Stimulated activated CD4-positive, alpha-beta T cell treated with anti-CD3 and anti-CD28 coated beads, Interleukin-4, amount 100 ng/mL, for 4 hours (primary cell): ENCODE measurements at regions not wholly inside any gene's neighbourhood (a gene's known extent, or its start where the extent isn't known, plus 50 kb on each side); places are given as distances from the start of the nearest gene placed in this dataset.
"Not testable (repeated sequence)": the region's sequence is repeated elsewhere in the genome, so short reads cannot be mapped to it uniquely, and the experiment has no call there.

Experiments used
- DNase-seq, 2 experiments: peaks; one replicate each; pipeline ENCODE4 v3.0.0-alpha.2; 2020

DNA sequence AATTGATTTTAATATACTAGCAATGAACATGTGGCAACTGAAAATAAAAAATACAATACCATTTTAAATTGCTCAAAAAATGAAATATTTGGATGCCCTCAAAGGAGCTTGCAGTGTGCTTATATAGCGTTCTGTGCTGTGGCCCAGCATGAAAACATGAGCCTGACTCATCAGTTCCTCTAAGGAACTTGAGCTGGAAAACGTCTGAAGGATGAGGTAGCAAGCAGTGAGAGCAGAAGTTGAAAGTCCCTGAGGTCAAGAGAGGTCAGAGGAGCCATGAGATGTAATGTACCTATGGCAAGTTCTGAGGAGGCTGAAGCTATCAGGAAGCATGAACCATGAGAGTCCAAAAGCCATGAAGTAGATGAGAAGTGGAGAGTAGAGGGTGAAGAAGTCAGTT lies 59.7 kb downstream of the HMGB3 start:
- no peak for DNase-seq

- not testable (repeated sequence) for DNase-seq
Measured at GRCh38 chrX:151066373-151066772, 83.2 kb downstream of the HMGB3 start.

DNA sequence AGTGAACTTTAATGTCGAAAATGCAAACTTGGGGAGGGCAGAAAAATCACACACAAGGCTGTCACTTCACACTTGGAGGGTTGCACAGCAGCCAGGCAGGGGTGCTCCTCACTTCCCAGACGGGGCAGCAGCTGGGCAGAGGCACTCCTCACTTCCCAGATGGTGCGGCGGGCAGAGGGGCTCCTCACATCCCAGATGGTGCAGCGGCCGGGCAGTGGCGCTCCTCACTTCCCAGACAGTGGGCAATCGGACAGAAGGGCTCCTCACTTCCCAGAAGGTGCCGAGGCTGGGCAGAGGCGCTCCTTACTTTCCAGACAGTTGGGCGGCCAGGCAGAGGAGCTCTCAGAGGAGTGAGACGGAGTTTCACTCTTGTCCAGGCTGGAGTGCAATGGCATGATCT lies 90.6 kb downstream of the HMGB3 start:
- DNase-seq: no peak

DNA sequence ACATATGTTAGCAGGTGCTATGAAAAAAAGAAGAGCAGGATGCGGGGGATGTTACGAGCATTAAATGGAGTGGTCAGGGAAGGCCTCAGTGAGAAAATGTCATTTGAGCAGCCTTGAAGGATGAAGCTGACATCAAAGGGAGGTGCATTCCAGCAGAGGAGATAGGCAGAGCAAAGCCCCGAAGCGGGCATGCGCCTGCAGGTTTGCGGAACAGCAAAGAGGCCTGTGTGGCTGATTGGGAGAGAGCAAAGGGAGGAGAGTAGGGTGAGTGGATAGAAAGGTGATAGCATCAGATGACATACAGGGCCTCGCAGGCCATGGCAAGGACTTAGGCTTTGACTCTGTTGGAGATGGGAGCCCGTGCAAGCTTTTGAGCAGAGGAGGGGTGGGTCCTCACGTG lies 95.4 kb upstream of the GPR50 start:
- no peak for DNase-seq

DNA sequence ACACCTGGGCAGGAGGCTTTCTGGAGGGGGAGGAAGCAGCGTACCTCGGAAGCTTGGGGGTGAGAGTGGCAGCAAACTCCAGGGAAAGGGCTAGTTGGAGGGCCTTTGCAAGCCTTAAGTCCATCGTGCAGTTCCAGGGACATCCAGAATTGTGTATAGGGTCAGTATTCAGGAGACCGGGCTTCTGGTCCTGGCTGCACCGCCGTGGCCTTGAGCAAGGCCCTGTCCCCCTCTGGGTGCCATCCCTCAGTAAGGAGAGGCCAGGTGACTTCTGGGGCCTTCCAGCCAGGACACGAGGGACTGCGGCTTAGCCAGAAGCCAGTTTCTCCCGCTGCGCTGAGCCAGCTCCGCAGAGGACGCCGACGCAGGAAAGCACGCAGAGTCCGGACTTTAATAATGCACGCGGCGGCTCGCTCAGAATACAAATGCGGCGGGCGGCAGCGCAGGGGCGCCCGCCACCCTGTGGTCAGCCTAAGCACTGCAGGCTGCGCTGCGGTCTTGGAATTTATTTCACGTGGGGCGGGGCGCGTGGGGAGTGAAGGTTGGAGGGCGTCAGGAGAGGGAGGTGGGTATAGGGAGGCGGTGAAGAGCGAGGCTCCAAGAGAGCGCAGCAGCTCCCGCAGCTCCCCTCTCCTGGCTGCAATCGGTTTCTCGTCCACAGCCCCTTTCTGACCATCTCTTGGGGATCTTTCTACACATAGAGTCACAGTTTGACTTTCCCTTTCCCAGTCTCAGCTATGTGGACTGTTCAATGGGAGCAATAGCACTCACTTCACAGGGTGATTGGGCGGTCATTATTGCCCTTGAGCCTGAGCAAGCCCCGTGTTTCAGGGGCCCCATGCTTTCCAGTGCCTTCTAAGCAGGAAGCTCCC lies 94.1 kb upstream of the GPR50 start:
- DNase-seq: peak; percentile 35 to 60

DNA sequence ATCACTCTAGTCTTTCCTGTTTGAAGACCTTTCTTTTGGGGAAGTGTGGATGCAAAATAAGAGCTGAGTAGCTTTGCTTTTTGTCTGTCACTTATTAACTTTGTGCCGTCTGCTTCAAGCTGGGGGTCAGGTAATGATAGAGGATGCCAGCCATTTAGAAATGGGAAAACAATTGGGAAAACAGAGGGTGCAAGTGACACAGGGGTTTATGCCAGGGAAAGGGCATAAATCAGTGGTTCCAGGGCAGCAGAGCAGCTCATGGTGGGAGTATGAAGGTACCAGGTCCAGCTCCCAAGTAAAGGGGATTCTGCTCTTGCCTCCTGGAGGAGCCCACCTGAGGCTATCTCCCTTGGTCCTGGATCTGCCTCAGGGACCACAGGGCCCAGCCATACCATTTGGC lies 91.9 kb upstream of the GPR50 start:
- no peak for DNase-seq

GRCh38 chrX:151085207-151085606 lies 91.2 kb upstream of the GPR50 start:
- no peak for DNase-seq

- no peak for DNase-seq
Measured at GRCh38 chrX:151088221-151088620, 88.2 kb upstream of the GPR50 start.

DNA sequence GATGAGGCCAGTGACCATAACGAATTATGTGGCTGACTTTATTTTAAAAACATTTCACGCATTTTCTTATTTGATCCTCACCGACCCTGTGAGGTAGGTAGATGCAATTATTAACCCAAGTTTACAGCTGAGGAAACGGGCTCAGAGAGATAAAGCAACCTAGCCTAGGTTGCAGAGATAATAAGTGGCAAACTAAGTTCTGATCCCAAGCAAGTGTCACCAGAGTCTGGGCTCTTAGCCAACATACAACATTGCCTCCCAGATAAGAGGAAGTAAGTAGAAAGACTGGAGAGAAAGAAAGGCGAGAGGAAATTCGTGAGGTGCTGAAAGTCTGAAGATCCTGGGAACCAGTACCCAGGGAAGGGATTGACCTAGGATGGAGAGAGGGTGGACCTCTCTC lies 77.4 kb upstream of the GPR50 start:
- DNase-seq: no peak

DNA sequence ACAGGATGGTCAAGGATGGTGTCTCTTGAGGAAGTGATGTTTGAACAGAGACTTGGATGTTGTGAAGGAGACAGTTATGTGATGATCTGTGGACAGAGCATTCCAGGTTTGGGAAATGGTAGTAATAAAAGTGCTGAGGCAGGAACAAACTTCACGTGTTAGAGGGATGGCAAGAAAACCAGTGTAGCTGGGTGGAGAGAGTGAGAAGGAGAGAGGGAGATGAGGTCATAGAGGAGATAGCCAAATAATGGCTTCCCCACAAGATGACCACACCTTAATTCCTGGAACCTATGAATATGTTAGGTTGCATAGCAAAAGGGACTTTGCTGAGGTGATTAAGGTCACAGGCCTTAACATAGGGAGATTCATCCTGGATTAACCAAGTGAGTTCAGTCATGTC lies 75.6 kb upstream of the GPR50 start:
- no peak for DNase-seq

- not testable (repeated sequence) for DNase-seq
Measured at GRCh38 chrX:151113200-151113599, 63.2 kb upstream of the GPR50 start.
